PC-3 (cell line): ENCODE measurements at regions not wholly inside any gene's neighbourhood (a gene's known extent, or its start where the extent isn't known, plus 50 kb on each side); places are given as distances from the start of the nearest gene placed in this dataset.

Experiments used
- EZH2 ChIP-seq: fragments of 300-600 bp; sonication (generic); IDR thresholded peaks from one replicate; pipeline ENCODE4 v1.6.1; 2017; ENCODE audit warnings: antibody characterized with exemption, mild to moderate bottlenecking, low read length; ENCODE audit not compliant: unreplicated experiment
- EZH2phosphoT487 ChIP-seq: fragments of 300-600 bp; sonication (generic); IDR thresholded peaks from 2 replicates; pipeline ENCODE4 v1.6.1; 2018; ENCODE audit warnings: mild to moderate bottlenecking, antibody characterized with exemption, low read length, borderline replicate concordance
- TF ChIP-seq, protein P1 (sequence below): fragments of 300-600 bp; sonication (generic); conservative IDR thresholded peaks from 2 replicates; pipeline ENCODE4 v1.5.1; 2017; ENCODE audit warnings: antibody characterized with exemption, low read depth, mild to moderate bottlenecking, low read length

- TF ChIP-seq, protein P1, sequence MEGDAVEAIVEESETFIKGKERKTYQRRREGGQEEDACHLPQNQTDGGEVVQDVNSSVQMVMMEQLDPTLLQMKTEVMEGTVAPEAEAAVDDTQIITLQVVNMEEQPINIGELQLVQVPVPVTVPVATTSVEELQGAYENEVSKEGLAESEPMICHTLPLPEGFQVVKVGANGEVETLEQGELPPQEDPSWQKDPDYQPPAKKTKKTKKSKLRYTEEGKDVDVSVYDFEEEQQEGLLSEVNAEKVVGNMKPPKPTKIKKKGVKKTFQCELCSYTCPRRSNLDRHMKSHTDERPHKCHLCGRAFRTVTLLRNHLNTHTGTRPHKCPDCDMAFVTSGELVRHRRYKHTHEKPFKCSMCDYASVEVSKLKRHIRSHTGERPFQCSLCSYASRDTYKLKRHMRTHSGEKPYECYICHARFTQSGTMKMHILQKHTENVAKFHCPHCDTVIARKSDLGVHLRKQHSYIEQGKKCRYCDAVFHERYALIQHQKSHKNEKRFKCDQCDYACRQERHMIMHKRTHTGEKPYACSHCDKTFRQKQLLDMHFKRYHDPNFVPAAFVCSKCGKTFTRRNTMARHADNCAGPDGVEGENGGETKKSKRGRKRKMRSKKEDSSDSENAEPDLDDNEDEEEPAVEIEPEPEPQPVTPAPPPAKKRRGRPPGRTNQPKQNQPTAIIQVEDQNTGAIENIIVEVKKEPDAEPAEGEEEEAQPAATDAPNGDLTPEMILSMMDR, result no peak
- TF ChIP-seq EZH2, result no peak
- no peak for TF ChIP-seq EZH2phosphoT487
These were observed 282.2 kb downstream of the NEBL start for GRCh38 chr10:20614911-20615310.
